ENCODE measurements at regions not wholly inside any gene's neighbourhood (a gene's known extent, or its start where the extent isn't known, plus 50 kb on each side); places are given as distances from the start of the nearest gene placed in this dataset.

DNA sequence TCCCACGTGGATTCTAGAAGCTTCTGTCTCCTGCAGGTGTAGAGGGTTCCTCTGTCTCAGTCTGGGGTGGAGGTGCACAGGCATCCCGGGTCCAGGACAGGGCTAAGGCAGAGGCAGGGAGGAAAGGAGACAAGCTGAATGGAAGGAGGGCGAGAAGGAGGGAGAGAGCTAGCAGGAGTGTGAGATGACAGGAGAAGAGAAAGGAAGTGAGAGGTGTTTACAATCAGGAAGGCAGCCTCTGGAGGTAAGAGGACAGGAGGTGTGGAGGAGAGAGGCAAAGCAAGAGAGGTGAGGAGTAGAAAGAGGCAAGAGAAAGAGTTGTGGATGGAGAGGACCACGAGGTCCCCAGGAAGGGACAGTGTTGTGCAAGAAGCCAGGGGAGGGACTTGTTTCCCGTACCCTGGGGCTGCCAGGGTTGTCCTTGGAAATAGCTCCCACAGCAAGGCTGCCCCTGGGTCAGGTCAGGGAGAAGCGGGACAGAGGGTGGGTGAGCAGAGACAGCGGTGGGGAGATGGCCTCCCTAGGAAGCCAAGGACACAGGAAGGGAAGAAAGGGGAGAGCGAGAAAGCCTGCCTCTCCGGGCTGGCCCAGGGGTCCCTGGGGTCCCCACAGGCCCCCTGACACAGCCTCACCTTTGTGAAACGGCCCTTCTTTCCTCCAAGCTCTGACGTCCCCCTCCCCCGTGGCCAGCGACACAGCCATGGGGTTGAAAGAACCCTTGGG is 136.9 kb downstream of the CYP26B1 start:
- TF ChIP-seq, protein P1, sequence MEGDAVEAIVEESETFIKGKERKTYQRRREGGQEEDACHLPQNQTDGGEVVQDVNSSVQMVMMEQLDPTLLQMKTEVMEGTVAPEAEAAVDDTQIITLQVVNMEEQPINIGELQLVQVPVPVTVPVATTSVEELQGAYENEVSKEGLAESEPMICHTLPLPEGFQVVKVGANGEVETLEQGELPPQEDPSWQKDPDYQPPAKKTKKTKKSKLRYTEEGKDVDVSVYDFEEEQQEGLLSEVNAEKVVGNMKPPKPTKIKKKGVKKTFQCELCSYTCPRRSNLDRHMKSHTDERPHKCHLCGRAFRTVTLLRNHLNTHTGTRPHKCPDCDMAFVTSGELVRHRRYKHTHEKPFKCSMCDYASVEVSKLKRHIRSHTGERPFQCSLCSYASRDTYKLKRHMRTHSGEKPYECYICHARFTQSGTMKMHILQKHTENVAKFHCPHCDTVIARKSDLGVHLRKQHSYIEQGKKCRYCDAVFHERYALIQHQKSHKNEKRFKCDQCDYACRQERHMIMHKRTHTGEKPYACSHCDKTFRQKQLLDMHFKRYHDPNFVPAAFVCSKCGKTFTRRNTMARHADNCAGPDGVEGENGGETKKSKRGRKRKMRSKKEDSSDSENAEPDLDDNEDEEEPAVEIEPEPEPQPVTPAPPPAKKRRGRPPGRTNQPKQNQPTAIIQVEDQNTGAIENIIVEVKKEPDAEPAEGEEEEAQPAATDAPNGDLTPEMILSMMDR (IDR thresholded peaks at IDR 0.05; ENCODE audit: insufficient read depth, low read length, poor library complexity, severe bottlenecking) = no peak
- TF ChIP-seq EZH2phosphoT487 (conservative IDR thresholded peaks at IDR 0.05; ENCODE audit: low read length) = no peak
